Right renal cortex interstitium (tissue), 3 donors: ENCODE measurements at regions not wholly inside any gene's neighbourhood (a gene's known extent, or its start where the extent isn't known, plus 50 kb on each side); places are given as distances from the start of the nearest gene placed in this dataset.

Source experiments
- DNase-seq, 3 donors: peaks; one replicate each; pipeline ENCODE4 v3.0.0-alpha.2; 2013; ENCODE audit warnings: low read depth in 3 of 3, low spot score in 2 of 3

- no peak for DNase-seq
Measured at GRCh38 chr7:25544254-25544653, 316.0 kb upstream of the NPVF start.

DNA sequence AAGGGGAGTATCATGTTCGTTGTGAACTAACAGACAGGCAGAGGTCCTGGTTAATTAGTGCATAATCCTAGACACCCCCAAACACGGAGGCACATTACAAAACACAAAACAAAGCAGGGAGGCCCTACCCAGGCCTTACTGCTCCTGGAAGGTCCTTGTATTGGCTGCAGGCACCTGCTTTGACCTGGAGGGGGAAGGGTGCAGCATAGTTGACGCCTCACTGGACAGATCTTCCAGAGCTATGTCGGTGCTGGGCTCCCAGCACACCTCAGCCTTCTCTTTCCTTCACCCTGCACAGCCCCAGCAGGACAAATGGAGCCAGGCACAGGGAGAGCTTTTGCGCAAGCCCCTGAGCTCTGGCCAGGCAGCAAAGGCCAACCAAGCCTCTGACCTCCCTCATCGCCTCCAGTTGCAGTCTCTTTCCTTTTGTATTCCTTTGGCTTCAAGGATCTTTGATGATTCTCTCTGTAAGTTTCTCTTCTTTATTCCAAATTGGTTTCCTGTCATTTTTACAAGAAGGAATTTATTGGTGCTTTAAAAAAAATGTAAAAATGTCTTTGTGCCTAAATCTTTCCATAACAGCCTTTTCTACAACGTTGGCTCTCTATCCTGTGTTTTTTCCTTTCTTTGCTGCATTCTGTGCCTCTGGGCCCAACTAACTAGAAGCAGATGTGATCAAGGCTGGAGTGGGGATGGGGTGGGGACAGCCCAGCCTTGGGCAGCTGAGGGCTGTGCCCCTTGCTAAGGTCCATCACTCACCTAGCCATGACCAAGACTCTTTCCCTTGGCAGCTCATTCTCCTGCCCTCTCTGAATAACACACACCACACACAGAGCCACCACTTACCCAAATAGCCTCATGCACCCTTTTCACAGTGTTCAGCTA, 317.1 kb upstream of the NPVF start:
- DNase-seq = no peak

DNA sequence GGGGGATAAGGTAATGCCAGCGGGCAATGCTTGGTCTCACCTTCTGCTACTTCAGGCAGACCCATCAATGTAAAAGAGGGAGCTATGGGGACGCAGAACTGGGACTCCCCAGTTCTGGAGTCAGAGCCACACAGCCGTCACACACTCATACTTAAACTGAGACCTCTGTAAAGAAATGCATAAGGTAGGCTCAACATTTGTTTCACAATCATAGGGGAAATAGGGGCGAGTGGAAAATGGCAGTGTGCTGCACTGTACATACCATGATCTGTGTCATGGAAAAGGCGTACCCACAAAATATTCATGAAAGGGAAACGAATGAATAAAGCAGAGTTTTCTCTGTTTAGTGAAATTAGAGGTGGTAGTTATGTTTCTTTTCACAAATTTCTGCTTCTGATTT, 318.0 kb upstream of the NPVF start:
- no peak for DNase-seq

- peak in 2 of 3 donors; percentile 52 to 55 for DNase-seq
Measured at GRCh38 chr7:25549271-25549921, 321.1 kb upstream of the NPVF start.

DNA sequence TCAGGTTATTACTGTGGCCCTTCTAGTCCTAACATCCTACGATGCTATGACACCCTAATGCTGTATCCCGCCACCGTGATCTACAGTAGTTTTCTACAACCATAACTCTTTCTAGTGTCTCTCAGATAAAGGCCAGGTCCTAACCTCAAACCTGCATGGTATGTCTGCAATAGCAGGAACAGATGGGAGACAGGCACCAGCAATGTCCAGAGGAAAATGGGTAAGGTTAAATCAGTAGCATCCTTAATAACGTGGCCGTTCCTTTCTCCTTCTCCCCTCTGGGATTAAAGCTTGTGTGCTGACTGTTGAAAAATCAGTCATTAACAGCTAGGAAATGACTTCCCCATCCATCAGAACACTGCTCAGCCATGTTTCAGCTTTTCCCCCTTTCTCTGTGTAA, 321.9 kb upstream of the NPVF start:
- no peak for DNase-seq

DNA sequence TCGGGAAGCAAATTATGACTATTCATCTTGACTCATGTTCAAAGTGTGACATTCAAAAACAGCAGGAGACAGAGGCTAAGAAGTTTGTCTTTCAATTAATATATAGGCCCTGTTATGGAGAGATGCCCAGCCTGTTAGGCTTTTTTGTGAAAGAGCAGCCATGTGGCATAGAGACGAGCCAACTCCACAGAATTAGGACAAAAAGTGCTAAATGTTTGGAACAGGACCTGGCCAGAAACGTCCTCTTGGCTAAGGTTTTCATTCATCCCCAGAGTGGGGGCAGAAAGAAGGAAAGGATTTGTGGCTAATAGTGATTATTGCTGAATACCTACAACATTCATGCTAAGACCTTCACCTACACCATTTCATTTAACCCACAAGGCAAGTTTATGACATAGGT, 324.7 kb upstream of the NPVF start:
- no peak for DNase-seq

DNA sequence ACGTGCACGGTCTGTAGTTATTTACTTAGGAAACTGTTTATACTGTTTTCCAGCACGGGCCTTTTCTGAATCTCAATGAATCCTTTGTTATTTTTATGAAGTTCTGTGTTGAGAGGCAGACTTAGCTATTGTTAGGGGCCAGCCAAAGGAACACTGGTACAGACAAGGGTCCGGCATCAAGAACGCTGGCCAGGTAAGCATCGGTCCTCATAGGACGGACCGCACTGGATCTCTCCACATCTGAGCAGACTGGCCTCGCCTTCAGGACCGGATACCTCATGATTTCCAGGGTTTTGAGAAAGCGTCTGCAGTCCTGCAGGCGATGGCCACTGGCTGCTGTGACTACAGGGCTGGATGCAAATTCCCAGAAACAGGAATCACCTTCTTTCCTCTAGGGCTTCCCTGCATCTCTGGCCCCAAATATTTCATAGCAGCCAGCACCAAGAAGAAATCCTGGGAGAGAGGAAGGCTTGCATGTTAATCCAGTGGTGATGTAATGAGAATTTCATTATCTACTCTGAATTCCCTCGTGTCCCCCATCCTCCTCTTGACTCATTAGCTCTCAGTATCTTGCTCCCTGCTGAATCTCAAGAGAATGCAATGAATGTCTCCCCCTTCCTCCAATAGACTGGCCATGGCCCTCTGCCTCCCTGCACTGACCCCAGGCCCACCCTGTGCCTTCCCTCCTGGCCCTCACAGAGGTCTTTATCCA, 325.4 kb upstream of the NPVF start:
- no peak for DNase-seq

DNA sequence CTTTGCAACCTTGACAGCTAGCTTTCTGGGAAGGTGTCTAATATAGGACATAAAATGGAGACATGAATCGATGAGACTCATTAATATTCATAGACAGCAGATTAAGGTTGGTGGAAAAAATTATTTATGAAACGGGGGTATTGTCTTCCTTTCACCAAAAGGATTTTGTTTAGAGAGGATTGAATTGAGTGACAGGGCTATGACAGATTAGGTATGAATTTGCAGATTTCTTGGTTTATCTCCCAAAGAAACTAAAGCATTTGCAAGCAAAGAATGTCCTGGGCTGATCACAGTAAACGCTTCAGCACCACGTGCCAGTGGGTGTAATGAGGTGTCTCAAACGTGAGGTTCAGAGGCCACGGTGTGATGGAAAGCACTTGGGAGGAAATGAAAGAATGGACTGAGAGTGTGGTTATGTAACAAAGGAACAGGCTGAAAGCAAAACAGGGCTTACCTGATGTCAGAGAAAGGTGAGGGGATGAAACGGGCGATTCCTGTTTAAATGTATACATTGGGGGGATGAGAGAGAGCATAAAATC, 329.2 kb upstream of the NPVF start:
- DNase-seq = peak in 1 of 3 donors; percentile 45

DNA sequence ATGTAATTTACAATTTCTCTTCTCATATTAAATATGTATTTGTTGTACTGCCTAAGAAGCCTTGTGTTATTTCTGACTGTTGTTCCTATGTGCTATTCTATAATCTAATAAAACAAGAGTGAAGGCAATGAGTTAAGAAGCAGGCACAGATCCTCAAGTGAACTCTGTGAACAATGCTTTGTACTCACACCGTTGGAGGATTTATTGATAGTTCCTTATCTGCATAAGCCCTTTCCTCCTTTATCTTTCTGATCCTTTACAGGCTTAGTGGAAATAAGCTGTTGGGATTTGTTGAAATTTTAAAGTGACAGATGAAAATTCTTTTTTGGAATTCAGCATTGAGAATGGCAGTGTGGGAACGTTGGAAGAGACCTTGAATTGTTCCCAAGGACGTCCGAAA, 329.6 kb upstream of the NPVF start:
- DNase-seq = no peak

DNA sequence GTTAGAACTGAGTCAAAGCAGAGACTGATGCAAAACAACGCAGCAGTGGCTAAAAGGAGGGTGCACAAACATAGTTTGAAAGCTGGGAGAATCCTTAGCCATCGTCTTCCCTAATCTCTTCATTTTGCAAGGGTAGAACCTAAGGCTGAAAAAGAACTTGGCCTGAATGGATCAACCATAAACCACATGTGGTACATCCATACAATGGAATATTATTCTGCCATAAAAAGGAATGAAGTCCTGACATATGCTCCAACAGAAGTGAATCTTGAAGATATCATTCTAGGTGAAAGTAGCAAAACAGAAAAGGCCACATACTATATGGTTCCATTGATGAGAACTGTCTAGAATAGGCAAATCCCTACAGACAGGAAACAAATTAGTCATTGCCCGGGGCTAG, 330.3 kb upstream of the NPVF start:
- DNase-seq = no peak

DNA sequence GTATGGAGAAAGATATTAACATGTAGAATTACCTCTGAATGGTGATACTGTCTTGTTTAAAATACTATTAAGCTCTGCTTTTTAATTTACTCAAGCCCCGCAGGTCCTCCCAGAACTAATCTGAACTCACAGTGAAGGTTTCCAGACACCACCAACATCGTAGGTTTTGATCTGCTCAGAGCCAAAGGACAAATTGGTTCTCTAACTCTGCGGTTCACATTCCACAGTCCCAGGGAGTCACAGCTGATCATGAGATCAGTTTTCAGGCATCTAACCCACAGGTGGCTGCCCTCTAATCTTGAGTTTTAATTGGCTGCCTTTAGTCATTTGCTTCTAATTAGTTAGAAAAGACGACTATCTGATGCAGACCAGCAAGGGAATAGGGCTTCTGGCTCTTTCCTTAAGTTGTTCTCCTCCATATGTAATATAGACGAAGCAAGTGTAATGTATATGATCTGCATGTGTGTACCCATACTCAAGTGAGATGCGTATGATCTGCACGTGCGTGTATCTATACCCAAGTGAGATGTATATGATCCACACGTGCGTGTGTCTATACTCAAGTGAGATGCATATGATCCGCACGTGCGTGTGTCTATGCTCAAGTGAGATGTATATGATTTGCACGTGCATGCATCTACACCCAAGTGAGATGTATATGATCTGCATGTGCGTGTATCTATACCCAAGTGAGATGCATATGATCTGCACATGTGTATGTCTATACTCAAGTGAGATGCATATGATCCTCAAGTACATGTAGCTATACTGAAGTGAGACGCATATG, 331.5 kb upstream of the NPVF start:
- no peak for DNase-seq

- no peak for DNase-seq
Measured at GRCh38 chr7:25562673-25563182, 334.4 kb upstream of the NPVF start.

DNA sequence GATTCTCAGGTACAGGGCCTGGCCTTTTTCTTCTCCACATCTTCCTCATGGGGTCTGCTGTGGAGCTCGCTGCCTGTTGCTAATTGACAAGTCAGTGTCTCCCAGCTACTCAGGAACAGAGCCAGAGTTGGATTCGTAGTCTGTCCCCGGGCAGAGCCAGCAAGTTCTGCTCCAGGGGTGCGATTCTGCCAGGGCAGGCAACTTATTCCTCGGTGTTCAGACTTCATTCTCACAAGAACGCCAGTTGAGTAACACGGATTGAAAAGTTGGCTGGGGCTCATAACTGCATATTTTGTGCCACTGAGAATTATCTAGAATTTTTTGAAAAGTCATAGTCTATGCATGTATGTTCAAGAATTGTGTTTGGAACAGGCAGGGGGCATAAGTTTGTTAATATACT, 336.7 kb upstream of the NPVF start:
- DNase-seq = no peak

GRCh38 chr7:25565949-25566348, 337.7 kb upstream of the NPVF start:
- DNase-seq = peak; percentile 75 to 85 (median 77)

- no peak for DNase-seq
Measured at GRCh38 chr7:25567430-25567829, 339.1 kb upstream of the NPVF start.

DNA sequence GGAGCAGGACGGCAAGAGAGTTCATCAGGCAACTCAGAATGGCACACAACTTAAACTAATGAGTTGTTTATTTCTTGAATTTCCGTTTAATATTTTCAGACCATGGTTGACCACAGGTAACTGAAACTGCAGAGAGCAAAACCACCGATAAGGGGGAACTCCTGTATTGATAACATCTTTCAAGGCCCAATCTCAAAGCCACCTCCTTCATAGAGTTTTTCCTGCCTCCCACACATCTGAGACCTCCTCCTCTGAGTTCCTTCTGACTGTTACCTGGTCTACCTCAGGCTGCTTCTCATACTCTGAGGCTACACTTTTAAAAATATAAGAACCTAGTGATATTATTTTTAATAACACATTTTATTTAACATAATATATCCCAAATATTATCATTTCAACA, 341.5 kb upstream of the NPVF start:
- no peak for DNase-seq

DNA sequence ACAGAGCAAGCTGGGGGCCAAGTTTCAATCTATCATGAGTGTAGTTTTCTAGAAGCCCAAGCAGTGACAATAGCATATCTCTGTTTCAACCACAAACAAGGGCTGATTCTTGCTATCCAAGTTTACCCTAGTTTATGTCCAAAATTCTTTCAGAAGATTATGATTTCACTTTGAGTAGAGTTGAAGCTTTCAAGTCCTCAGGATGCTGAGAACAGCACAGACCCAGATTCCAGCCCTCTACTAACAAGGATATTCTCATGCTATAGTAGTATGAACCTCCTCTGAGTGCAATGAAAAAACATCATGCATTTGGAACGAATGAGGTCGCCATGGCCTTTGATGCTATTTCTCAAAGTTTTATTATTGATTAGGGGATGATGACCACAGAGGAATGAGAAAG, 344.1 kb upstream of the NPVF start:
- DNase-seq = no peak

DNA sequence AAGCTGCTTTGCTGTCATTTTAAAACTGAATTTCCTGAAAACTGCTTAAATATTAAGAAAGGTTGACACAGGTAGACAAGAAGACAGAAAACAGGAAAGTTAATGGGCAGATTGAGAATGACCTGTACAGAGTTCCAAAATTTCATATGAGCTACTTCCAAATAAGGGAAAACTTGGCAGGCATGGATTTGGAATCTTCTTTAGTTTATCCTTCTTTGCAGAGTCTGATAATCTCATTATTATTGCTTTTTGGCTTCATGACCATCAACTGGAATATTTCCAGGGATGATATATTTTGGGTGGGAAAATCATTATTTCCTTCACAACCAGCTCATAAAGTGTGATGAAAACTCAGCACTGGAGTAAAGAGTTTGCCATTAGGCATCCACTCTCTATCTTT, 346.5 kb upstream of the NPVF start:
- DNase-seq = no peak

DNA sequence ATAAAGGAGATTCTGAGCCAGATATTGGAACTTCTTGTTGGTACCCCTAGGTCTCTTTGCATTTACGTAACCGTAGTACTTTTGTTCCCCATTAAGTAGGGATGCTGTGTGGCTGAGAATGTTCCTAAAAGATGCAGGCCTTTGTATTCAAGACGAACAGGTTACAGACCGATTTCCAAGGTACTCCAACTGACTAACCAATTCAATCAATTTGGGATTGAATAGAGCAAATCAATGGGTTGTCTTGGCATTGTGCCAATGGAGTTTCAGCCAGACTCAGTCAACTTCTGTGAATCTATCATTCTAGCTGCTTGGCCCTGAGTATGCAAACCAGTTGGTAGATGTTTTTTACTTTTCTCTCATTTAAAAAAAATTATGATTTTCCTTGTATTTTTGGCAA, 347.3 kb upstream of the NPVF start:
- DNase-seq = no peak

DNA sequence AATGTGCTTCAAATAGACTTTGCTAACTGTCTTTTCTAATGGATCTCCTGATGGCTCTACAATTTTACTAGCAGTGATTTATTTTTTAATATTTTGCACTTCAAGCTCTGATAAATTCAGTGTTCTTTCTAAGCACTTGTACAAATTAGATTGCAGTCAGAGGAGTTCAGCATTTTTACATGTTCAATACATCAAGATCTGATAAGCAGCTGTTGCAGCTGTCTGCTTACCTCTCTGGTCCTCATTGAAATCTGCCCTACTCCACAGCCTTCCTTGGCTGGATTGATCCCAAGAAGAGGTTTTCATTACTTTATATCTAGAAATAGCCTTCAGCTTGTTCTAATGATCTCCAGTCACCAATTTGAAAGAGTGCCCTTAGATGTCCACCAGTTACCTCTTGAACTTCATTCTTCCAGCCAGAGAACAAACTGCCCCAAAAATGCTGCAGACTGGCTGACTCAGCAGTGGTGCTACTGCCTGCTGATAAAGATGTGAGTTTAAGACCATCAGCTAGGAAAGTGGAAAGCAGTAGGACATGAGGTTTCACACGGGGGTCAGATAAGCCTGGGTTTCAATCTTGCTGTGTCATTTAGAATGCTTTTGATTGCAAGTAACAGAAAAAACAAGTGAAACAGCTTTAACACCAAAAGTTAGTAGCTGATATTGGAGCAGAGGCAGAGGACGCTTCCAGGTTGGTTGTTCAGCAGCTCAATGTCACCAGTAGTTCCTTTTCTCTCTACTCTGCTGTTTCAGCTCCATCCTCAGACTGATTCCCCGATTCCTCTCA, 350.9 kb upstream of the NPVF start:
- DNase-seq = no peak
